Ammon's horn (tissue), 1 donor: ENCODE measurements at regions not wholly inside any gene's neighbourhood (a gene's known extent, or its start where the extent isn't known, plus 50 kb on each side); places are given as distances from the start of the nearest gene placed in this dataset.

ENCODE experiments used
- DNase-seq: peaks from one replicate; pipeline ENCODE4 v3.0.0-alpha.2; 2016; ENCODE audit warnings: low spot score

DNA sequence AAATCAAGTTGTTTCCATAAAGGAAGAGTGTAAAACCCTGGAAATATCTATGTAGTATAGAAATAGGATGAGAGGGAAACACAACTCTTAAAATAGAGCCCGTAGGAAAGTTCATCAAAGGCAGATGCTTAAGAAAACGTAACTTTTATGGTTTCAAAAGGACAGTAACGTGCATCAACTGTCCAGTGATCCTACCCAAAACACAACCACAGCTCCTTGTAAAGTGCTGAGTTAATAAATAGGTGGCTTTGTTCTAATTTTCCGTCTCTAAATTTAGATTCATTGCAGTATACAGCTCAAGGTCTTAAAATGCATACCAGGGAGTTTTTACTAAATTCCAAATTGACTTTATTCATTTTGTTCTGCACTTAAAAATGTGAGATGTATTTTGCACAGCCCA lies 282.1 kb upstream of the ID2 start:
- no peak for DNase-seq

DNA sequence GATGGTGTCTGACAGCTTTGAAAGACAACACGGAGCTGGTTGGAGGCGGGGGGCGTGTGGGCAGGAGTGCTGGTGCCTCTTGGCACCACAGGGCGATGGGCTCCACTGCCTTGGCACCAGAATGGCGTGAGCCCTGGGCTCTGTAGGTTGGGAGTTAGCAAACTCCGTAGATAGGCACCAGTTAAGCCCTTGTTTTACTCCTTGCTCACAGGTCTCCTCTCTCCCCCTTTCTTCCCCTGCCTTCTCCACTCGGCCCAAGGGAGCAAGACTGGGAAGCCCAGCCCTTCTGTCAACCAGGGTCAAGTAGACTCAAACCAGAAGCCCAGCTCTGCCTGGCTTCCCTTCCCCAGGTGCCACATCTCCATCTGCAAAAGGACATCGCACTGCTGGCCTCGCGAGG lies 281.7 kb upstream of the ID2 start:
- DNase-seq = no peak

DNA sequence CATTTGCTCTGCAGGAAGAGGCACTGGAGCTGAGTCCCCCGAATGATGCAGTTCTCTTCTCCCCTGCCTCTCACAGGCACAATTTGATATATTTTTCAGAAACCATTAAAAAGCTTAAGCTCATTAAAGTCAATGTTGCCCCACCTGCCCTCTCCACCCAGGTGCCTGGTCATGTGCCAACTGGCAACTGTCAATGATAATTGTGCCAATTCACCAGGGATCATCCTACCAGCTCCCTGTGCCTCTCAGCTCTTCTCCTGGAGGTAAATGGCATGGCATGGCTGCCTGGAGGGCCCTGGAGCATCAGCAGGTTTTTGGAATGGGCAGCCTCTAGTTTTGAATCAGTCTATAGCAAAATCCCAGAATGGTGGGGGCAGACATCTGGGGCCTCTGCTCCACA lies 279.6 kb upstream of the ID2 start:
- DNase-seq = no peak

DNA sequence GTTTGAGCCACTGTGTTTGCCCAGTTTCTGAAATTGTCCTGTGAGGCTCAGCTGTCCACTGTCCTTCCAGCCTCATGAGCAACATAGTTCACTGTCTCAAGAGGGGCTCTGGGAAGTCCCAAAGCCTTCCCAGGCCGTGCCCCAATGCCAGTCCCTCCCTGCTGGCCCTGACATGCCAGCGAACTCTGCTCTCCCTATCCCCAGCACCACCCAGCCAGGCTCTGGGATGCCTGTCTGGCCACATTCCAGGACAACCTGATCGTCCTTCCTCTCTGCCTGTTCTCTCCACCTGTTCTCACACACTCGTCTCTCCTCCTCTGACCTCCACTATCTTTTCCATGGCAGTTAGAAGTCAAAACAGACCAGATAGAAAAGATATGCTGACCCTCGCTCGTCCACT lies 278.0 kb upstream of the ID2 start:
- no peak for DNase-seq

DNA sequence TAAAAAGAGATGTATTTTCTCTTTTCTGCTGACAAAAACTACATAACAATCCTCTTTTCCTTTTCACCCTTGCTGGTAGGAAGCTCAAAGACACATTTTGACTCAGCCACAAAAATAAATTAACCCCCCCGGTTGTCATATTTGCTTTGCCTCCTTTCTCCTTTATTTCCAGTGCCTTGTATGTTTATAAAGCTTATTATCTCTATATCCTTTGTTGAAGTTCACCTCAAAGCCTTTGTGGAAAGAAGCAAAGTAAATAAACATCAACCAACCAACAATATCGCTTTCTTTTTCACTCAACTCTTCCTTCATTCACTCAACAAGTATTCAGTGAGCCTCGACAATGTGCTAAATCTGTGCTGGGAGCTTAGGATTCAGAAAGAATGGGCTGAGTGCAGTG lies 276.5 kb upstream of the ID2 start:
- no peak for DNase-seq

DNA sequence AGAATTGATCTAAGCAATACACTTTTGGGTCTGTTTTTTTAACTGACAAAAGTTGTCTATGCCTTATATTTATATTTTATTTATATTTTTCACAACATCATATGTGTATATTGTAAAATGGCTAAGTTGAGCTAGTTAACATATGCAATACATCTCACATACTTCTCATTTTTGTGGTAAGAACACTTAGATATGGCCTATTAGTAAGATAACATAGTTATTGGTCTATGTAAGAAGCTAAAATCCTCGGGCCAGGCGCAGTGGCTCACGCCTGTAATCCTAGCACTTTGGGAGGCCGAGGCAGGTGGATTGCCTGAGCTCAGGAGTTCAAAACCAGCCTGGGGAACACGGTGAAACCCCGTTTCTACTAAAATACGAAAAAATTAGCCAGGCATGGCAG lies 275.6 kb upstream of the ID2 start:
- DNase-seq = no peak

DNA sequence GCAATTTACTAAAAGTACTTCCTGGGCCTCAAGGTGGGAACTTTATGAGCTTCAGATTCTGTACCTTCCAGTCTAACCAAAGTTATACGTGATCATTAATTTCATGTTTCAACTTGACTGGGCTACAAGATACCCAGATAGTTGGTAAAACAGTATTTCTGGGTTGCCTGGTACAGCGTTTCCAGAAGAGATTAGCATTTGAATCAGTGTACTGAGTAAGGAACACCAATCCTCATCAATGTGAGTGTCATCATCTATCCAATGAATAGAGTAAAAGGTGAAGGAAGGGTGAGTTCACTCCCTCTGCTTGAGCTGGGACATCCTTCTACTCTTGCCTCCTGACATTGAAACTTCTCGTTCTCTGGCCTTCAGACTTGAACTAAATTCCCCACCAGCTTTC lies 274.5 kb upstream of the ID2 start:
- no peak for DNase-seq

DNA sequence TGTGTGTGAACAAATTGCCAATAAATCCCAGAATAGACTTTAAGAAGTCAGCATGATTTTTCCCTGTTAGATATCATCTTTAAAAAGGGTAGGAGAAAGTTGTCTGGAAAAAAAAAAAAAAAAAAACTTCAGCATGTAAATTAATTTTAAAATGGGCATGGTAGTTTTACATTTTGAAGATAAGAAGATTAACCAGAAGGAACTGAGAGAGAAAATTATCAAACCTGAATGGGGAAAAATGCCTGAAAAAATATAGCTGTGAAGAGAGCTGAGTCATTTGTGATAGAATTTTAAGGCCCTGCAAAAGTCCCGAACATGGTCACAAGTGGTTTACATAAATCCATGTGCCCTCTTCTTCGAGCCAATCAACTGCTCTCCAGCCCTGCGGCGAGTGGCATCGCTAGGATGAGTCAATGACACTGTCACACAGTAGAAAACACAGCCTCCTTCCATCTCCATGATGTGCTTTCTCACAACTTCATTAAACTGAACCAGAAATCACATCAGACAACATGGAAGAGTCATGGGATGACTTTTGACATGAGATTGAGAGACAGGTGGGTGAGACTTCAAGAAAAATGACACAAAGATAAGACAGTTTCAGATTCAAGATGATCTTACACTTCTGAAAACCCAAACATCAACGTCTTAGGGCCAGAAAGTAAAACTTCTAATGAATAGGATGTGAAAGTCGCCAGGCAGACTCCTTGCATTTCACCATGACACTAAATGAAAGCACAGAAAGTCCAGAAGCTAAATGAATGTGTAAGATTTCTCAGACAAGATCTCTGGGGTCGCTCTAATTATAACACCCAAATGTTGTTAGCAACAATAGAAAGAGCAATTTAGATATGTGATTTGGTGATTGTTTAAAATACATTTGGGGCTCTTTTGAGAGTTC lies 273.0 kb upstream of the ID2 start:
- no peak for DNase-seq

DNA sequence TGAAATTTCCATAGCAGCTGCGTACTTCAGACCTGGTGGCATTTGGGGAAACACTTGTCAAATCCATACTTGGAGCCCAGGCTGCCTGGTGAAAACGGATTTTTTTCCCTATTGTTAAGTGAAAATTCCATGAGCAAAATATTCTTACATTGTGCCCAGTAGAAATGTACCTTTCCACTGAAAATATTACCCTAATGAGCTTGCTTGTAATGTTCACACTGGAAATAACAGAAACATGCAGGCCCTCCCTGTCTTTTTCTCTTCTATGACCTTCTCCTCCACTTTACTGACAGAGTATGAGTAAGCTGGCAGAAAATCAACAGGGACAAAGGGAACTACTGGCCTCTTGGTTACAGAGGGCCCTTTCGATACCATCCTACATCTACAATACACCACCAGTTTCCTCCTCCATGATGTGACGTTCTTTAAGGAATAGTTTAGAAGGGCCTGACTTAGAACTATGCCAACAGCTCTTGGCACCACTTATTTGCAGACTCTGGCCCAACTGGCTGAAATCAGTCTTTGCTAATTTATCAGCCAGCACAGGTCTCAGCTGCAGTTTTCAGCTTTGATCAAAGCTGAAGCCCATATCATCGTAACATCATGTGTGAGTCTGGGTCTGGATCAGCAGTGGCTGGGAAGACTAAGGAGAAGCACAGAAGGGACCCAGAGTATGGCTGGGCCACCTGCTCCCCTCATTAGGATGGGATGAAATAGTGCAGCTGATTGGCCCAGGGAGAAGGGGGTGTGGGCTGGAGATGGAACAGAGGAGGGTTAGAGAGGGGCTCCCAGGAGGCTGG lies 272.2 kb upstream of the ID2 start:
- DNase-seq = peak; percentile 18

DNA sequence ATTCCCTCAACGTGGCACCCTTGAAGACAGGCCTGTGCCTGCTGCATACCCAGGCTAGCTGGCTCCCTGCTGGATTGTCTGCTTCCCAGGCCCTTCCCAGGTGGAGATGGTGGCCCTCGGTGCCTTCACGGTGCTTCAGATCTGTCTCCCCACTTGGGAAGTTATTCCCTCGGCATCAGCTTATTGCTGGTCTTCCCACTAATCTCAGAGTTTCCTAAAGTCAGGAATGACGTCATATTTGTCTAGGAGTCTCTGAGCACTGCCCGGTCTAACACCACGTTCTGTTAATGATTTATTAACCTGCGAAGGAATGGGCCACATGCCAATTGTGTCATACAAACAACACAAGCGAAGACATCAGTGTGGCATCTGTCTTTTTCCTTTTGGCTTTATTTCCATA lies 269.8 kb upstream of the ID2 start:
- no peak for DNase-seq

DNA sequence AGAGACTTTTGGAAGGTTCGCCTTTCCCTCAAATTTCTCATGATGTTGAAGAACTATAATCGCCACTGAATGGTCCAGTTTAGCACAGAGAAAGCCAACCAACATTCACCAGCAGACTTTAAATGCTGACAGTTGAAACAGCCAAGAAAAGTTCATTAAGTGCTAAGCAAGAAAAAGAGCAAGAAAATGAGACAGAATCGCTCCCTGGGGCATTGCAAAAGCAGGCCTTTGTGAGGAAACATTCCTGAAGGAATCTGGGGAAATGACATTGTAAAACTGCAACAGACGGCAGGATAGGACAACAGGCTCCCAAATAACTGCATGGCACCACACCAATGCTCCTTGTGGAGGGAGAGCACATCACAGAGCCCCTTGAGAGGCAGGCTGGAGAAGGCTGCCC lies 269.3 kb upstream of the ID2 start:
- peak; percentile 70 for DNase-seq

DNA sequence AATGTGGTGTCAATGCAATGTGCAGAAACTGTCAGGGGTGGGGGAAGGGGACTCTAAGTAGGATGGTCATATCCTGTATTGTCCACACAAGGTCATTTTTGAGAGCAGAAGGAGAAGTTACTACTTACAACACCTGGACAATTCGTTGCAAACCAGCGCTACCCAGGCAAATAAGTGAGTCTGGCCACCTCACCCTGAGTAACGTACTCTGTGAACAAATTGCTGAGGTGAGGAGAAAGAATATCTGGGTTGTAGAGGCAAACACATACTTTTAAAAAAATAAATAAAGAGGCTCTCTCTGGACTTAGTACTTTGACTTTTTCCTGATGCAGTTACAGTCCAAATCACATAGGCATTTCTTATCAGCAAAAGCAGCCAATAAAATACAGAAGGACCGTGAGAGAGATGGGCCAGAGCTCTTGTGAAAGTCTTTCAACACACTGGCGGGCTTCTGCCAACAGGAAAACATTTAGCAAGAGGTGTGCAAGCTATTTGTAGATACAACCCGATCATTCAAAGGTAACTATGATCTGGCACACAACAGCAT lies 268.2 kb upstream of the ID2 start:
- DNase-seq = no peak

DNA sequence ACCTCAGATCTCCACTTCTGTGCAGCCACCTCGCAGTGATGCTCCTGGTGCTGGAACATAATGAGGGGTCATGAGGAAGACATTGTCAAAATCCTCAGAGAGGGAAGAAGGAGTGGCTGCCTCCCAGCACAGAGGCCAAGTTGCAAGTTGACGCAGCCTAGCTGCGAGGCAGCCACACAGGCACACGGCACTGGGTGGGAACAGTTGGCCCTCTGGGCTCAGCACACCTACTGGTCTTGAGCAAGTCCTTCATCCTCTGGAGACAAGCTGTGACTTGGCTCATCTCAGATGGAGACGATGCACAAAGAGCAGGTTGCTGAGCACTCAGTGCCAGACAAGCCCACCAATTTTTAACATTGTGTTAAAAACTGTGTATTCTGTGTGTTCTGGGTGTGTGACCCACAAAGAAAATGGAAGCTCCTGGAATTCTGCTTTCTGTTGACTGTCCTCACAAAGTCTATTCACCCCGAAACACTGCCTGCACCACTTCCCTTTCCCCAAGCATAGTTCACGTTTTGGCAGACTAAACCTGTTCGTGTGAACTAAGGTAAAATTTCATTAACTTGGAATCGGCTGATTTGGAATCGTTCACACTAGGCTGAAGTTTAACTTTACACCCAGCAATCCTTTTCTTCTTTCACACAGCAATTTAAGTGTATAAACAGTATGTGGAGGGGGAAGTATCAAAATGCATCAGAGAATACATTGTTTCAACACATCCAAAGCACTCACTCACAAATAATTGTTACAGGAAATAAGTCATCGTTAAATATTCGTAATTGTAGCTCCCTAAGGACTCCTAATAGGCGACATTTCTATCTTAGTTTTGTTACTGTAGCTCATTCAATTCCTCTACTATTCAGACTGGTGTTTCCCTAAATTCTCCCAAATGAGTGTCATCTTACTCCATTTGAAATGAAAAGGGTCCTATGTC lies 266.6 kb upstream of the ID2 start:
- DNase-seq = no peak

DNA sequence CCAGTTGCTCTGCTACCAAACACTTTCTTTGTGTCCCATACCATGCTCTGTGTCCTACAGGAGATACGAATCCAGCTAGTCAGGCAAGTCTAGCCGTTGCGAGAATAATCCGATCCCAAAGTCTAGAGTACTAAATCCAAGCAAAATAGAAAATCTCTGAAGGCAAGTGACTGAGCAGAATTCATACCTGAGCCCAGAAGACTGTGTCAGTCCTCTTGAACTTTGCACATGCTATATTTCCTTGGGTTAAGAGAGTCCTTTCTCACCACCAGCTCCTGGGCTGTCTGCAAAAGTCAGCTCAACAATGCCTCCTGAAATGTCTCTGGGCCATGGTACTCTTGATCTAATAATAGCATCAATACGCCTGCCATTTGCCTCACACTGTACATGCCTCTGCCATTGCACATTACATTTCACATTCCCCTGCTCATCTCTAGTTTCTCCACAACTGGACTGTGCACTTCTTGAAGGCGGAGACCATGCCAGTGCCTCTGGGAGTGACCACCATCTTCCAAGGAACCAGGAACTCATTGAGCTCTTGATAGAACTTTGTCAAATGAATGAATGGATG lies 265.8 kb upstream of the ID2 start:
- DNase-seq = no peak

DNA sequence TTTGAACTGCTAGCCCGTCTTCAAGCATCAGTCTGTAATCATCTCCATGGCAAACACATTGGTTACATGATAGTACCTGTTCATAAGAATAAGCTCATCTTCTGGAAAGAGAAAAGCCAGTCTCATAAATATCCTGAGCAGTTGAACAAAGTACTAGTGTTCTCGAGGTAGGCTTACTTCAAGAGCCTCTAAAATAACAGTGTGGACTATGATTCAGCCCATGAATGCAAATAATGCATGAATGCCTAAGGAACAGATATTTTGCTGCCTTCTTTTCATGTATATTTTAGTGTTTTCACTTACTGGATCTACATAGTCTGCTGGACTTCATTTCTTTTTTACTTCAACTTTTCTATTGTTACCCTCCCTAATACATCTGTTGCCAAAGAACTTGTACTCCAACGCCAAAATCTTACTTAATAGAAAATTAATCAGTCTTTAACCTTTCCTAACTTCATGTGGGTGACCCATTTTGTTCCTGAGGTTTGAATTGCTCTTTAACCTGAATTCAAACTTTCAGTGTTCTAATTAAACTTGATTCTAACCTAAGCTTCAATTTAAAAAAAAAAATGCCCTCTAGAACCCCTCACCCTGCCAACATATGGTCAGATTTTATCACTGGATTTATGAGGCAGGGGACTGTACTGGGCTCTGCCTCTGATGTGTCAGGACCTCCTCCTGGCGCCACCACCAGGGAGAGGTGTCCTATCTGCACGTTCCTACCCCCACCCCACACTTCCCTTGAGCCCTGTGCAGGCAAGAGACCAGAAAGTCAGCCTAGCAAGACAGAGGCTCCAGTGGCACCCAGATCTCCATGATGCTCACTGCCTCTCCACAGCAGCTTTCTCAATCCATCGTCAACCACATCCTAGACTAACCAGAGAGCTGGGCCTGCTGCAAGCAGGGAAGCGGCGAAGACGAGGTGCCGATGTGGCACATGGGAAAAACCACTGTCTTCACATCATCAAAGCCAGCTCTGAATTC lies 264.7 kb upstream of the ID2 start:
- no peak for DNase-seq

DNA sequence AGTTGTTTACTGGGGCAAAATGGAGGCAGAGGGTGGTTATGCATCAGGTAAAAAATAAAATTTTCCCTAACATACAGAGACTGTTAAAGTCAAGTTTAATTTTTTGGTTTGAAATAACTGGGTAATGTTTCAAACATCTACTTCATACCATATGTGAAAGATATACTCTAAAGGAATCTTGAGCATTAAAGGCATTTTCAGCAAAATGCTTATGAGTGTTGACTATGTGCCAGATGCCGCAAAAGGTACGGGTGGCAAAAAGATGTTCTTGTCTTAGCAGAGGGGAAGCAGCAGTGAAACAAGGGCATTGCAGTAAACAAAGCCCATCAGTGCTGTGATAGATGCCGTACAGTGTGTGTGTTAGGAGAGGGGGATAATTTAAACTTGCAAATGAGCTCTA lies 263.1 kb upstream of the ID2 start:
- no peak for DNase-seq

DNA sequence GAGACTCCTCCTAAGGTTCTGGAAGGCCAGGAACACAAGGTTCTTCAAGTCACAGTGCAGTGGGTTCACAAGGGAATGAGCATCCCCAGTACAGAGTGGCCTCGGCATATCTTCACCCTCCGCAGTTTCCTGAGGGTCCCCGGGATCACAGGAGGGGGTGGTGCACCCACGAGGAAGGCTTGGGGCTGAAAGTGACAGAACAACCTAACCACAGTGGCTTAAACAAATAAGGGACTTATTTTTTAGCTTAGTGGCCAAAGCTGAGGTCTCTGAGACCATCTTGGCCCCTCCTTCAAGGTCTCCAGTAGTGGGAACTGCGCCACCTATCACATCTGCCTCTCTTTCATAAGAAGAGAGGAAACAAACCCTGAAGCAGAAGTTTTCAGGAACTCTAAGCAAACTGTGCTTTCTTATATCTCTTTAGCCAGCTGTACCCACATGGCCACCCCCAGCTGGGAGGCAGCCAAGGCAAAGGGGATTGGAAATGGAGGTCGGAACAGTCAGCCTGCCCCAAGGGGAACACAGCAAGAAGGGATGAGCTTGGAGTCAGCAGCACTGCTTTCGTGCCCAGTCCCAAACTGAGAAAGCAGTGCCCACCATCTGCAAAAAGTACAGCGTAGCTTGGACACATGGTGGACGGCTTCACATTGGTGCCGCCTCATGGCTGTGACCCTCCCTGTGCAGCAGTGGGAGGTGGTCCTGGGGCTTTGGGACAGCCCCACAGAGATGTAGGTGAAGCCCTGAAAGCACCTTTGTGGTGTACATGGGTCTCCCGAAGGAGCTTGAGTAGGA lies 260.0 kb upstream of the ID2 start:
- no peak for DNase-seq

DNA sequence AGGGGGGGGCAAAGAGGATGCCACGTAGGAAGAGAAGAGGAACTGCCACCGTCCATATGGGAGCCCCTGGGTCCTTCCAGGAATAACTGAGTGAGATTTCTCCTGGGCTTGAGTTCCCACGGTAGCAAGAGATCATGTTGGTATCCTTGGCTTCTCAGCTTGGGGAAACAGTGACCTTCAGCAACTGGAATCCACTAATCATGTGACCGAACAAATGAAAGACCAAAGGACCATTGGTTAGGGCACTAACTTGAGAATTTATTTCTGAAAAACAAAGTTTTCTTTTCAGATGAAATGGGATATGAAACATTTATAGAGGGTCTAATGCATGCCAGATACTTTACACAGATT lies 259.4 kb upstream of the ID2 start:
- DNase-seq = no peak

DNA sequence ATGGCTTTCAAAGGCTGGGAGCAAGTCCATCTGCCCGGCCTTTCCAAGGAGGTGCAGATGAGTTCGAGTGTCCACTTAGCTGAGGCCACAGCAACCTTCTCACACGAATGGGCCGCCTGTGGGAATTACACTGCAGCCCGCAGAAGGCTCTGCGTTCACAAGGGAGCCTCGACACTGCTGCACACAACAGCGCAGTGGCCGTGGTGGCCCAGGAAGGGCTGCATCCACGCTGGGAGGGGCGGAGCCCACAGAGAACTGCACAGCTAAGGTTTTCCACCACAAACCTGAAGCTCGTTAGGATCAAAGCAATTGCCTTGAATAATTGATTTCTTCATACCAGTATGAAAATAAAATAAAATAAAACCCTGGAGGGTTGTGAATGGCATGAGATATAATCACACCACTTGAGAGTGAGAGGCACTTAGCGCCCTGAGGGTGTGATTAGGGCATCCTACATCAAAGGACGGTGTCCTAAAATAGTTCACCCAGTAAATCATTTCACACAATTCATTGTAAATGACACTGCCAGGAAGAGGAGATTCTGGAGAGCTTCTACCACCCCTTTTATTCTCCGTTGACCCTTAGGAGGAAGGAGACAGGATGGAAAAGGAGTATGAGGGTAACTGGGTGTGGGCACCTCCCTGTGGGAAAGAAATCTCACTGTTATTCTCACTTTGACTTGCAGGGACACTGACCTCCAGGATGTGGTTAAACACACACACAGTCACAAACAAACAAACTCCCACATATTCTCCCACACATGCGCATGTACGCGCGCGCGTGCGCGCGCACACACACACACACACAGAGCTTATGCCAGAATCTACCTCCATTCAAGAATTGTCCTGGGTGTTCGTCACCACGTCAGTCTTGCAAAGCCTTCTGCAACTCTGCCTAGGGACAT lies 256.6 kb upstream of the ID2 start:
- no peak for DNase-seq
